ENCODE measurements at regions not wholly inside any gene's neighbourhood (a gene's known extent, or its start where the extent isn't known, plus 50 kb on each side); places are given as distances from the start of the nearest gene placed in this dataset.
"Not testable (repeated sequence)": the region's sequence is repeated elsewhere in the genome, so short reads cannot be mapped to it uniquely, and the experiment has no call there.

GRCh38 chr21:6363591-6363990 lies 4157.8 kb upstream of the TPTE start:
- not testable (repeated sequence) for DNase-seq (ENCODE audit: low read depth)

GRCh38 chr21:6368824-6369223 lies 4152.6 kb upstream of the TPTE start:
- DNase-seq (ENCODE audit: low read depth) = peak; percentile 32

- not testable (repeated sequence) for DNase-seq (ENCODE audit: low read depth)
These were observed 4148.1 kb upstream of the TPTE start for GRCh38 chr21:6373253-6373652.

DNA sequence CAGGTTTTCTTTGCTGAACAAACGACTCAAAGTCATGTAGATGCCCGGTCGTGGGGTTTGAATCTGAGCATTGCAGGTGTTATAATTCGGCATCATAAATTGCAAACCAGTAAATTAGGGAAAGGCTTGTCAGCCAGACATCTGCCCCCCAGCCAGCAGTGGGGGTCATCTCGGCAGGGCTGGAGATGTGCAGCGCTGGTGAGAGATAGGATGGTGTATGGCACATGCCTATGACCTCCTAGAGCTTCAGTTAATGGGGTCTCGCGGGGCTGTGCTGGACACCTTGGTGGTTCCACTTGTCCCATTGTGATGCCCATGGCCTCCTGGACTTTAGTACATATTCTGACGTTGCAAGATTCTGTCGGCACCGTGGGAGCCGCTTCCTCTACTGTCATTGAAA lies 4147.2 kb upstream of the TPTE start:
- DNase-seq (ENCODE audit: low read depth) = not testable (repeated sequence)

DNA sequence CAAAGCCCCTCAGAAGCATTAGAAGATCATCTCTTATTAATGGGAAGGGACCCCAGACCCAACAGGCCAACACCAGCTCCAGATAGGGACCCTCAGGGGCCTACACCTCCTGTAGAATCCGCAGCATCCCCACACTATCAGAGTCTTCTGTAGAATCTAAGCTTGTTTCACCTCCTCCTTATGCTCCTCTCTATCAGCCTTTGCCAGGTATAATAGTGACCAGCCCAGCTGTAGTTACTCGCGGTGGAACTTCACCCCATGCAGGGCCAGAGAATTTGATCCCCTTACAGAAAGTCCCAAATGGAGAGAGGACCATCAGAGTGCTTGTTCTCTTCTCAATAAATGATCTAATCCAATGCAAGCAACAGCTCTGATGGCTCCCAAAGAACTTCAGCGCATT lies 4146.5 kb upstream of the TPTE start:
- DNase-seq (ENCODE audit: low read depth) = not testable (repeated sequence)

DNA sequence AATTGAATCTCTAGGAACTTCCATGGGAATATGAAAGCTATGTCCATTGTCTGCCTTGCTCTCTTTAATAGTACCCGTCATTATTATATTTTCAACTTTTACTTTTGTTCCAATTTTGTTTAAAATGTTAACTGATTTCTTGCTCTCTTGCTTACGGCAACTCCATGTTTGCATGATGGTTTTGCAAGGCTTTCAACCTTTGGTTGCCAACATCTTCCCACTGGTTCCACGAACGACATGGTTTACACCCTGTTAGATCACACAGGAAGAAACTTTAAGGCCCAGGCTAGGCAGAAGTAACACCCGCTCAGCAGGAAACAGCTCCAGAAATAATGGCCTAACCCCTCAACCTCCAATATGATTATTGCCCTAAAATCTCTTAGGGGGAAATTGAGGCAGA lies 4145.6 kb upstream of the TPTE start:
- not testable (repeated sequence) for DNase-seq (ENCODE audit: low read depth)

GRCh38 chr21:6376321-6377070 lies 4144.9 kb upstream of the TPTE start:
- not testable (repeated sequence) for DNase-seq (ENCODE audit: low read depth)

All from LHCN-M2 (cell line).